Choroid plexus epithelial cell (primary cell): ENCODE measurements at regions not wholly inside any gene's neighbourhood (a gene's known extent, or its start where the extent isn't known, plus 50 kb on each side); places are given as distances from the start of the nearest gene placed in this dataset.

Experiments used
- DNase-seq: peaks from one replicate; pipeline ENCODE4 v3.0.0-alpha.2; 2010; ENCODE audit warnings: low read depth
- H3K4me3 ChIP-seq: 2 replicates; pipeline ENCODE4 v1.5.1; 2011; ENCODE audit warnings: low read depth, mild to moderate bottlenecking, control low read depth, low read length, moderate library complexity
- TF ChIP-seq, protein P1 (sequence below): conservative IDR thresholded peaks from 2 replicates; pipeline ENCODE4 v1.5.1; 2011; ENCODE audit warnings: low read depth, mild to moderate bottlenecking, control low read depth, inconsistent platforms, low read length, moderate library complexity

DNA sequence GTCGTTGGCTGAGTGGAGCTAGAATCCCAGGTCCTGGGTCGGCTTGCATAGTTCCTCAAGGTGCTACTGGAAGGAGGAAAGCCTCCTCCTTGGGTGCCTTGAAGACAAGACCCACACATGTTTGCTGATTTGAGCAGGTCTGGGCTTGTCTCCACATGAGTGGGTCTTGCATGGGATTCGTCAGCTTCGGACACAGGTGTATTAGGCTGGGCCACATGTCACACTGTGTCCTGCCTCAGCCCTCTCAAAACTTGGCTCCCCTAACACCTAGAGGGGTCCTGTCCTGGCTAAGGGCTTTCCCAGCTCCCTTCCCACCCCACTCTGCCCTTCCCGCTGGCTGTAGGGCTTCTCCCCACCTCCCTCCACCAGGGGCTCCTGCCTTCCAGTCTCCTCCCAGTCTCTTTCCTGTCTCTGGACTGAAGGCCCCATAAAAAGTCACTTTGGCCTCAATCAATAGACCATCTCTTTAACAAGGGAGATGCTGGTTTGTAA, 73.0 kb upstream of the ADPGK start:
- H3K4me3 ChIP-seq, result no peak overlapping the region
- DNase-seq, result no peak
- TF ChIP-seq, protein P1, sequence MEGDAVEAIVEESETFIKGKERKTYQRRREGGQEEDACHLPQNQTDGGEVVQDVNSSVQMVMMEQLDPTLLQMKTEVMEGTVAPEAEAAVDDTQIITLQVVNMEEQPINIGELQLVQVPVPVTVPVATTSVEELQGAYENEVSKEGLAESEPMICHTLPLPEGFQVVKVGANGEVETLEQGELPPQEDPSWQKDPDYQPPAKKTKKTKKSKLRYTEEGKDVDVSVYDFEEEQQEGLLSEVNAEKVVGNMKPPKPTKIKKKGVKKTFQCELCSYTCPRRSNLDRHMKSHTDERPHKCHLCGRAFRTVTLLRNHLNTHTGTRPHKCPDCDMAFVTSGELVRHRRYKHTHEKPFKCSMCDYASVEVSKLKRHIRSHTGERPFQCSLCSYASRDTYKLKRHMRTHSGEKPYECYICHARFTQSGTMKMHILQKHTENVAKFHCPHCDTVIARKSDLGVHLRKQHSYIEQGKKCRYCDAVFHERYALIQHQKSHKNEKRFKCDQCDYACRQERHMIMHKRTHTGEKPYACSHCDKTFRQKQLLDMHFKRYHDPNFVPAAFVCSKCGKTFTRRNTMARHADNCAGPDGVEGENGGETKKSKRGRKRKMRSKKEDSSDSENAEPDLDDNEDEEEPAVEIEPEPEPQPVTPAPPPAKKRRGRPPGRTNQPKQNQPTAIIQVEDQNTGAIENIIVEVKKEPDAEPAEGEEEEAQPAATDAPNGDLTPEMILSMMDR, result no peak

DNA sequence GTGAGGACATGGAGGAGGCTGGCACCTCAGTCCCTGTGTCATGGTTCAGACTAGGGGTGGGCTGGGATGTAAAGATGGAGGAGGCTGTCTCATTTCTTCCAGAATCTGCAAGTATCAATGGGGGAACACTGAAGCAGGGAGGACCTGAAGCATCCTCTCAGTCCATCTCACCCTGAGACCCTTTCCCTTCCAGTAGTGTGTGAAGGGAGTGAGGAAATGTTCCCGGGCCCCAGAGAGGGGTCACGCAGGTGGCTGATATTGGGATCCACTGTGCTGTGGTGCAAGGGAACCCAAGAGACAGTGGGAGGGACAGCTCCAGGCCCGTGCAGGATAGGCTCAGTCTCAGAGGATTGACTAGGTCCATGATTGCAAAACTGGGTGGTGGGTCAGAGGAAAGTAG, 72.2 kb upstream of the ADPGK start:
- no peak for DNase-seq
- no peak overlapping the region for H3K4me3 ChIP-seq
- TF ChIP-seq, protein P1, result no peak

DNA sequence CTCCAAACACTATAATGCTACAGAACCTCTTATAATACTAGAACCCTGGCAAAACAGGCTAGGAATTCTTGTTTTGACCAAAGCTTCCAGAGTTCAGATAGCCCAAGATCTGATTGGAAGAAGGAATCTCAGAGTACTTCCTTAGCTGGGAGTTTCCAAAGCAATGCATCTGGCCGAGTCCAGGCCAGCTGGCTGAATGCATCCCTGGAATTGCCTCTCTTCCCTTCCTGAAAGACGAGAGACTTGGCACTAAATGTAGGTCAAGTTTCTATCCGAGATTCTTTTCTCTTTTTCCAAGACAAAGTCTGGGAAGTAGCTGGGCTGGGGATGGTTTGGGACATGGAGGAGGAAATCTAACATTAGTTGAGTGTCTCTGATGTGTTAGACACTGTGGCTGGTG, 68.7 kb upstream of the ADPGK start:
- TF ChIP-seq, protein P1, result no peak
- no peak for DNase-seq
- no peak overlapping the region for H3K4me3 ChIP-seq

DNA sequence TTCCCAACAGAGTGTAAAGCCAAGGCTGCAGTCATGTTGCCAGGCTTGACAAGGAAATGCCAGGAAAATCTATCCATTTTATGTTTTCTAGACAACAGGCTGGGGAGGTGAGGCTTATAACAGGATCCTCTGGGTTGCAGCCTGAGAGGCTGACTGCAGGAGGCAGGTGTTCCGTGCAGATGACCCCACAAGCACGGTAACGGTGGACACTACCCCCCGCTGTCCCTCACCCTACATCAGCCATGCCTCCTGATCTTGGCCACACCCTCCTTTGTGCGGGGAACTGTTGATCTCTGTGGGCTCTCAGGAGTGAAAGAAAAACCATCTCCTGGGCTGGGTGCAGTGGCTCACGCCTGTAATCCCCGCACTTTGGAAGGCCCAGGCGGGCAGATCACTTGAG, 68.0 kb upstream of the ADPGK start:
- H3K4me3 ChIP-seq, result no peak overlapping the region
- TF ChIP-seq, protein P1, result no peak
- DNase-seq, result no peak

DNA sequence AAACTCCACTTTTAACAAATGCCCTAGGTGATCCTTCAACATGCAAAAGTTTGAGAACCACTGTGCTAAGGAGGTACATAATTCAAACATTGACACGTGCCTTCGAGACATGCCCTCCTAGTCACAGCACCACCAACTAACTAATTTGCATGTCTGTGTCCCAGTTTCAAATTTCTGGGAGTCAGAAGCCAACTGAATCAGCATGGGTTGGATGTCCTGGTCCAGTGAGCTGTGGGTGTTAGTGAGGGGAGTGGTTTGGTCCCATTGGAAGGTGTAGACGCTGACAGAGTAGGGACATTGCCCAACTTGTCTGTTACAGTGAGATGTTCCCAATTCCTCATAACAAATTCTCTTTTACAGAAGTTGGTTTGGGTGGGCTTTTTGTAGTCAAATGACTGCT, 67.3 kb upstream of the ADPGK start:
- DNase-seq, result no peak
- H3K4me3 ChIP-seq, result no peak overlapping the region
- TF ChIP-seq, protein P1, result no peak

DNA sequence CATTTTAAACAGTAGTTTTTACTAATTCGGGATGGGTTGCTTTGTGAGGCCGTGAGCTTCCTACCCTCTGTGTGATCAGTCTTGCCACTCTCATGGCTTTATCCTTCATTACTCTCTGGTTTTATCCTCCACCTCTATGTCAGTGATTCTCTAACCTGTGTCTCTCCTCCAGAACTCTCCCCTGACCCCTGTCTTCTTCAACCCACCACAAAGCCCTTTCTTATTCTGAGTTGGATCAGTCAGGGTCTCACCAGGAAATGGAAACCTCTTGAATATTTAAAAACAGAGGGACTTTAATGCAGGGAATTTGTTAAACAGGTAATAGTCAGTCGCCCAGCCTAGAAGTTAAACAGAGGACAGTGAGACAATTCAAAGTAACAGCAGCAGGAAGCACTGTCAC, 64.2 kb upstream of the ADPGK start:
- TF ChIP-seq, protein P1, result no peak
- no peak overlapping the region for H3K4me3 ChIP-seq
- DNase-seq, result no peak

DNA sequence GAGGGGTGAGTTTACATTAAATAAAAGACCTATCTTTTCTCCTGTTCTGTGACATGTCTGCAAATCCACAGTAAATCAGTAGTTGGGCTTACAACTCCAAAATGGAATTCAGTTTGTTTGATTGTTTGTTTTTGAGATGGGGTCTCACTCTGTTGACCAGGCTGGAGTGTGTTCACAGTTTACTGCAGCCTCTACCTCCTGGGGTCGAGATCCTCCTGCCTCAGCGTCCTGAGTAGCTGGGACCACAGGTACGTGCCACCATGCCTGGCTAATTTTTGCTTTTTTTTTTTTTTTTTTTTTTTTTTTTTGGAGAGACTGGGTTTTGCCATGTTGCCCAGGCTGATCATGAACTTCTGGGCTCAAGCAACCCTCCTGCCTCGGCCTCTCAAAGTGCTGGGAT, 63.5 kb upstream of the ADPGK start:
- no peak for DNase-seq
- H3K4me3 ChIP-seq, result no peak overlapping the region
- TF ChIP-seq, protein P1, result no peak
